ENCODE measurements at regions not wholly inside any gene's neighbourhood (a gene's known extent, or its start where the extent isn't known, plus 50 kb on each side); places are given as distances from the start of the nearest gene placed in this dataset.

DNA sequence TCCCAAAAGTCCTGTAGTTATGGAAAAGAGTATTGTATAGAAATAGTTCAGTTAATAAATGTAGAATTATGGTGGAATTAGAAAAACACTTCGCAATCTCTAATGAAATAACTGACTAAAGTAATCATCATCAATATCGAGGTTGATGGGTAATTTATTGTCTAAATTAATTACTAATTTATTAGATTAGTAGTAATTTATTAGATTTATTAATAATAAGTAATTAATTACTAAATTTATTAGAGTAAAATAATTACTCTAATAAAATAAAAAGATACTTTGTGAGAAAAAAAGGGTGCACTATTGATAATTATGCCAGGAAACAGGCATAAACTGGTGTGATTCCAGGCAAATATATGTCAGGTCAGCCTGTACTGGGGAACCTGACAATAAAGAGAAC lies 455.6 kb downstream of the AASDHPPT start:
- TF ChIP-seq, protein P1, sequence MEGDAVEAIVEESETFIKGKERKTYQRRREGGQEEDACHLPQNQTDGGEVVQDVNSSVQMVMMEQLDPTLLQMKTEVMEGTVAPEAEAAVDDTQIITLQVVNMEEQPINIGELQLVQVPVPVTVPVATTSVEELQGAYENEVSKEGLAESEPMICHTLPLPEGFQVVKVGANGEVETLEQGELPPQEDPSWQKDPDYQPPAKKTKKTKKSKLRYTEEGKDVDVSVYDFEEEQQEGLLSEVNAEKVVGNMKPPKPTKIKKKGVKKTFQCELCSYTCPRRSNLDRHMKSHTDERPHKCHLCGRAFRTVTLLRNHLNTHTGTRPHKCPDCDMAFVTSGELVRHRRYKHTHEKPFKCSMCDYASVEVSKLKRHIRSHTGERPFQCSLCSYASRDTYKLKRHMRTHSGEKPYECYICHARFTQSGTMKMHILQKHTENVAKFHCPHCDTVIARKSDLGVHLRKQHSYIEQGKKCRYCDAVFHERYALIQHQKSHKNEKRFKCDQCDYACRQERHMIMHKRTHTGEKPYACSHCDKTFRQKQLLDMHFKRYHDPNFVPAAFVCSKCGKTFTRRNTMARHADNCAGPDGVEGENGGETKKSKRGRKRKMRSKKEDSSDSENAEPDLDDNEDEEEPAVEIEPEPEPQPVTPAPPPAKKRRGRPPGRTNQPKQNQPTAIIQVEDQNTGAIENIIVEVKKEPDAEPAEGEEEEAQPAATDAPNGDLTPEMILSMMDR (IDR thresholded peaks at IDR 0.05) = no peak
- TF ChIP-seq POLR2A (IDR thresholded peaks at IDR 0.05) (no peak), POLR2AphosphoS5 (IDR thresholded peaks at IDR 0.05) (no peak)

Data from breast epithelium (tissue), 3 donors.